DND-41 (cell line): ENCODE measurements at regions not wholly inside any gene's neighbourhood (a gene's known extent, or its start where the extent isn't known, plus 50 kb on each side); places are given as distances from the start of the nearest gene placed in this dataset.

Source experiments
- ATAC-seq: fragments of 200-7000 bp; cut with Tn5 transposase; 3 replicates; pipeline ENCODE4 v1.9.1; 2021; ENCODE audit warnings: low read depth; ENCODE audit not compliant: insufficient read depth
- DNase-seq: peaks from one replicate; pipeline ENCODE4 v3.0.0-alpha.2; 2020
- H2AFZ ChIP-seq: 2 replicates; pipeline ENCODE4 v1.6.0; 2012; ENCODE audit warnings: low read depth, low read length
- H3K27ac ChIP-seq: 2 replicates; pipeline ENCODE4 v1.5.1; 2012; ENCODE audit warnings: low read length, inconsistent platforms
- H3K27me3 ChIP-seq: fragments of 200-600 bp; sonication (generic); 2 replicates; pipeline ENCODE4 v1.6.0; 2012; ENCODE audit warnings: low read length, mild to moderate bottlenecking, inconsistent platforms; ENCODE audit not compliant: insufficient read depth, poor library complexity
- H3K36me3 ChIP-seq: 2 replicates; pipeline ENCODE4 v1.5.1; 2012; ENCODE audit warnings: low read length, inconsistent platforms; ENCODE audit not compliant: insufficient read depth
- H3K4me1 ChIP-seq: 2 replicates; pipeline ENCODE4 v1.5.1; 2012; ENCODE audit warnings: mild to moderate bottlenecking, low read length; ENCODE audit not compliant: insufficient read depth
- H3K4me2 ChIP-seq: 2 replicates; pipeline ENCODE4 v1.6.0; 2012; ENCODE audit warnings: mild to moderate bottlenecking, moderate library complexity, low read length, inconsistent platforms; ENCODE audit not compliant: insufficient read depth
- H3K4me3 ChIP-seq, 2 experiments: fragments of 200-600 bp in 1 of 2; shearing (Covaris generic) in 1 of 2; 2 replicates each; pipeline ENCODE4 v1.5.1; 2012 to 2016; ENCODE audit warnings: inconsistent platforms in 2 of 2, low read length in 2 of 2, mild to moderate bottlenecking in 2 of 2, low read depth in 1 of 2, moderate library complexity in 1 of 2
- H3K79me2 ChIP-seq: 2 replicates; pipeline ENCODE4 v1.6.0; 2012; ENCODE audit warnings: low read length, inconsistent platforms; ENCODE audit not compliant: insufficient read depth
- H3K9ac ChIP-seq: 2 replicates; pipeline ENCODE4 v1.6.0; 2012; ENCODE audit warnings: low read depth, mild to moderate bottlenecking, inconsistent platforms, low read length, moderate library complexity
- H3K9me3 ChIP-seq: 2 replicates; pipeline ENCODE4 v1.5.1; 2012; ENCODE audit warnings: low read length, moderate library complexity, mild to moderate bottlenecking, inconsistent platforms; ENCODE audit not compliant: insufficient read depth, severe bottlenecking
- H4K20me1 ChIP-seq: 2 replicates; pipeline ENCODE4 v1.6.0; 2012; ENCODE audit warnings: low read length; ENCODE audit not compliant: insufficient read depth
- EZH2 ChIP-seq: IDR thresholded peaks from 3 replicates; pipeline ENCODE4 v1.6.1; 2012; ENCODE audit warnings: borderline replicate concordance, low read depth, mild to moderate bottlenecking, moderate library complexity, low read length, inconsistent platforms; ENCODE audit not compliant: severe bottlenecking
- TF ChIP-seq, protein P1 (sequence below): IDR thresholded peaks from 2 replicates; pipeline ENCODE4 v1.5.1; 2012; ENCODE audit warnings: borderline replicate concordance, low read length, moderate library complexity, mild to moderate bottlenecking; ENCODE audit not compliant: poor library complexity, severe bottlenecking; ENCODE audit errors: extremely low read depth

DNA sequence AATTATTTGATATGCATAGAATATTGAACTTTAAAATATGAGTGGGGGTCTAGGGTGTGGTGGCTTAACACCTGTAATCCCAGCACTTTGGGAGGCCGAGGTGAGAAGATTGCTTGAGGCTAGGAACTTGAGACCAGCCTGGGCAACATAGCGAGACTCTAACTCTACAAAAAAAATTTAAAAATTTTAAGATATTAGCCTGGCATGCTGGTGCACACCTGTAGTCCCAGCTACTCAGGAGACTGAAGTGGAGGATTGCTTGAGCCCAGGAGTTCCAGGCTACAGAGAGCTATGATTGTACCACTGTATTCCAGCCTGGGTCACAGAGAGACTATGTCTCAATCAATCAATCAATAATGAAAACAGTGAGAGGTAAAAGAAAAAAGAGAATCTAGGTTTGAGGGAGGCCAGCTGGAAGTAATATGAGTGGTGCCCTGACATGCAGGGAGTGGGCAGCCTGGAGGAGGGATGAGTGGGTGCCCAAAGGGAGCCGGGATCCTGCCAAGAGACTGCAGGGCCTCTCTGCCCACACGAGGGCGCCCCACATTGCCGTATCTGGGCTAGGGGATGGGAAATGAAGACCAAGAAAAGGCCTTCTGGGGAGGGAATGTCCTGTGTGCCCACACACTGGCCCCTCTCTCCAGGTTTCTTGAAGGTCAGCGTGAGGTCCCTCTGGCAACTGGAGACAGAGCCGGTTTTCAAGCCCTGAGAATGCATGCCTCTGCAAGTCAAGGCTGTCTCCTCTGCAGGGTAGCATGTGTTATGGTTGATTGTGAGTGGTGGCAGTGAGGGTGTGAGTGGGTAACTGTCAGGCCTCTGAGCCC, 93.9 kb upstream of the PPM1J start:
- TF ChIP-seq EZH2, result no peak
- TF ChIP-seq, protein P1, sequence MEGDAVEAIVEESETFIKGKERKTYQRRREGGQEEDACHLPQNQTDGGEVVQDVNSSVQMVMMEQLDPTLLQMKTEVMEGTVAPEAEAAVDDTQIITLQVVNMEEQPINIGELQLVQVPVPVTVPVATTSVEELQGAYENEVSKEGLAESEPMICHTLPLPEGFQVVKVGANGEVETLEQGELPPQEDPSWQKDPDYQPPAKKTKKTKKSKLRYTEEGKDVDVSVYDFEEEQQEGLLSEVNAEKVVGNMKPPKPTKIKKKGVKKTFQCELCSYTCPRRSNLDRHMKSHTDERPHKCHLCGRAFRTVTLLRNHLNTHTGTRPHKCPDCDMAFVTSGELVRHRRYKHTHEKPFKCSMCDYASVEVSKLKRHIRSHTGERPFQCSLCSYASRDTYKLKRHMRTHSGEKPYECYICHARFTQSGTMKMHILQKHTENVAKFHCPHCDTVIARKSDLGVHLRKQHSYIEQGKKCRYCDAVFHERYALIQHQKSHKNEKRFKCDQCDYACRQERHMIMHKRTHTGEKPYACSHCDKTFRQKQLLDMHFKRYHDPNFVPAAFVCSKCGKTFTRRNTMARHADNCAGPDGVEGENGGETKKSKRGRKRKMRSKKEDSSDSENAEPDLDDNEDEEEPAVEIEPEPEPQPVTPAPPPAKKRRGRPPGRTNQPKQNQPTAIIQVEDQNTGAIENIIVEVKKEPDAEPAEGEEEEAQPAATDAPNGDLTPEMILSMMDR, result peak; percentile 95
- Histone ChIP-seq H3K9ac (no peak overlapping the region), H2AFZ (peak overlapping the region; percentile 73; the same call in 1 of the 2 replicates)

DNA sequence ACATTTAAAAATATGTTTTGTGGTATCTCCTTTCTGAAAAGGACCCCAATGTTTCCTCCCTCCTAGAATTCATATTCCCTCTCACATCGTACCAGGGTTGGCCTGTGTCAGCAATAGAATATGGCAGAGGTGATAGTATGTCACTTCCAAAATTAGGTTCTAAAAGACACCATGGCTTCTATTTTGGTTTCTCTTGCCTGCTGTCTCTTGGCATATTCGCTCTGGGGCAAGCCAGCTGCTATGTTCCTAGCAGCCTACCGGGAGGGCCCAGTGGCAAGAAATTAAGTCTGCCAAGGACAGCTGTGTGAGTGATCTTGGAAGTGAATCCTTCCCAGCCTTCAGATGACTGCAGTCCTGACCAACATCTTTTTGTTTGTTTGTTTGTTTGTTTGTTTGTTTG, 92.9 kb upstream of the PPM1J start:
- Histone ChIP-seq H3K4me1 (no peaks in the 10 kb centered on the region), H2AFZ (no peak overlapping the region), H3K9me3 (no peaks in the 10 kb centered on the region), H3K79me2 (no peaks in the 10 kb centered on the region), H3K4me3 (no peak overlapping the region), H3K27ac (no peak overlapping the region), H3K36me3 (no peaks in the 10 kb centered on the region), H3K9ac (no peak overlapping the region), H4K20me1 (no peaks in the 10 kb centered on the region), H3K4me2 (no peak overlapping the region), H3K27me3 (no peaks in the 10 kb centered on the region)
- DNase-seq (no peak), ATAC-seq (no peak)
- TF ChIP-seq EZH2, result no peak
- TF ChIP-seq, protein P1, result no peak

More for the DNA sequence above, 93.9 kb upstream of the PPM1J start:
- Histone ChIP-seq H3K9me3 (no peaks in the 10 kb centered on the region), H4K20me1 (no peaks in the 10 kb centered on the region), H3K4me2 (no peak overlapping the region), H3K27me3 (no peaks in the 10 kb centered on the region), H3K27ac (no peak overlapping the region), H3K36me3 (no peaks in the 10 kb centered on the region), H3K79me2 (no peaks in the 10 kb centered on the region), H3K4me3 (no peak overlapping the region), H3K4me1 (no peaks in the 10 kb centered on the region)
- ATAC-seq, result peak; percentile 93
- peak; percentile 74 for DNase-seq

DNA sequence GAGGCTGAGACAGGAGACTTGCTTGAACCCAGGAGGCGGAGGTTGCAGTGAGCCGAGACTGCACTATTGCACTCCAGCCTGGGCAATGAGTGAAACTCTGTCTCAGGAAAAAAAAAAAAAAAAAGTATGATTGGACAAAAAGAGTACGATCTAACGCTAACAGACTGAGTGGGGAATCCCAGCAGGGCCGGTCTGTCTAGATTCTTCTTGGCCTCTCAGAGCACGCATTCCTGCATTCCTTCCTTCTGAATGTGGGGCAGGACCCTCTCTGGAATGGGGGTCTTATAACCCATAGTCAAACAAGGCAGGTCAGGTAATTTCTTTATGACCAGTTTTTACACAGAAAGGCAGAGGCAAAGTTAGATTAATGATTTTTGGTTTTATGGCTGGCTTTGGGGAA, 92.0 kb upstream of the PPM1J start:
- Histone ChIP-seq H3K9me3 (no peaks in the 10 kb centered on the region), H2AFZ (no peak overlapping the region), H3K4me1 (no peaks in the 10 kb centered on the region), H3K27ac (no peak overlapping the region), H3K27me3 (no peaks in the 10 kb centered on the region), H3K36me3 (no peaks in the 10 kb centered on the region), H3K4me3 (no peak overlapping the region), H3K9ac (no peak overlapping the region), H3K79me2 (no peaks in the 10 kb centered on the region), H3K4me2 (no peak overlapping the region), H4K20me1 (no peaks in the 10 kb centered on the region)
- TF ChIP-seq EZH2, result no peak
- TF ChIP-seq, protein P1, result no peak
- no peak for ATAC-seq
- DNase-seq, result no peak
